Uterus (tissue), 3 donors: ENCODE measurements at regions not wholly inside any gene's neighbourhood (a gene's known extent, or its start where the extent isn't known, plus 50 kb on each side); places are given as distances from the start of the nearest gene placed in this dataset.

Experiments used
- DNase-seq, 2 donors: peaks; one replicate each; pipeline ENCODE4 v3.0.0-alpha.2; 2019 to 2020
- H3K27ac ChIP-seq, 2 donors: fragments of 200-600 bp; sonication (generic); 1 replicate in 1 of 2; 2 replicates in 1 of 2; pipeline ENCODE4 v1.5.1; 2016 to 2018
- H3K27me3 ChIP-seq, 2 donors: fragments of 200-600 bp; sonication (generic); one replicate each; pipeline ENCODE4 v1.5.1; 2018 to 2019; ENCODE audit warnings: control low read depth in 1 of 2
- H3K36me3 ChIP-seq, 2 donors: fragments of 200-600 bp; sonication (generic); one replicate each; pipeline ENCODE4 v1.5.1; 2019; ENCODE audit warnings: control low read depth in 1 of 2
- H3K4me1 ChIP-seq, 2 donors: fragments of 200-600 bp; sonication (generic); one replicate each; pipeline ENCODE4 v1.5.1; 2018 to 2019; ENCODE audit warnings: control low read depth in 1 of 2
- H3K4me3 ChIP-seq, 2 donors: fragments of 200-600 bp; sonication (generic); 1 replicate in 1 of 2; 2 replicates in 1 of 2; pipeline ENCODE4 v1.5.1; 2018 to 2019; ENCODE audit warnings: mild to moderate bottlenecking in 1 of 2
- H3K9me3 ChIP-seq, 2 donors: fragments of 200-600 bp; sonication (generic); one replicate each; pipeline ENCODE4 v1.5.1; 2019; ENCODE audit warnings: control low read depth in 1 of 2
- POLR2A ChIP-seq, 2 donors: fragments of 450-650 bp; IDR thresholded peaks; one replicate each; pipeline ENCODE4 v1.6.1; 2016; ENCODE audit warnings: antibody characterized with exemption in 2 of 2, mild to moderate bottlenecking in 1 of 2, moderate library complexity in 1 of 2
- intact Hi-C: fragments of 100-400 bp; cut with DNase I; formaldehyde crosslinking; loops from one replicate; pipeline ENCODE4 v1.15.1; 2023; ENCODE audit warnings: low total_unique reads
- TF ChIP-seq, protein P1 (sequence below), 4 experiments: fragments of 200-600 bp in 2 of 4; fragments of 450-650 bp in 2 of 4; sonication (generic) in 2 of 4; IDR thresholded peaks; one replicate each; pipeline ENCODE4 v1.5.1; 2016 to 2019; ENCODE audit warnings: antibody characterized with exemption in 4 of 4, mild to moderate bottlenecking in 2 of 4, moderate library complexity in 1 of 4
- donor health status: DM: yes; HTN: yes; CAD: no.

DNA sequence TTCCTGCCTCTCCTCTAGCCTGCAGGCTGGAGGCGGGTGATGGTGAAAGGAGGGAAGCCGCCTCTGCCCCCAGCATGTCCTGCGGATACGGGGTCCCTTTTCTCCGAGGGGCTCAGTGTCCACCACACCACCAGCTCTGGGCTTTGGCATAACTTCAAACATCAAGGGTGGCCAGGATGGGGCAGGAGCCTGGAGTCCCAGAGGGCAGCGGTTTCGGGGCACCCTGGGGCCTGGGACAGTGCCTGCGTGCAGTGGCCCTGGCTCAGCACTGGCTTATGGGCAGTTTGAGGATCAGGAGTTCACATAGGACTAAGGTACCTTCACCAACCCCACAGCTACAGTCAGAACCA is 85.5 kb upstream of the GPC1 start:
- Histone ChIP-seq H3K36me3 (no peaks in the 10 kb centered on the region), H3K4me3 (no peak overlapping the region), H3K27ac (no peak overlapping the region), H3K4me1 (no peaks in the 10 kb centered on the region), H3K27me3 (no peaks in the 10 kb centered on the region), H3K9me3 (no peaks in the 10 kb centered on the region)
- TF ChIP-seq POLR2A (IDR thresholded peaks at IDR 0.05), result no peak
- TF ChIP-seq, protein P1, sequence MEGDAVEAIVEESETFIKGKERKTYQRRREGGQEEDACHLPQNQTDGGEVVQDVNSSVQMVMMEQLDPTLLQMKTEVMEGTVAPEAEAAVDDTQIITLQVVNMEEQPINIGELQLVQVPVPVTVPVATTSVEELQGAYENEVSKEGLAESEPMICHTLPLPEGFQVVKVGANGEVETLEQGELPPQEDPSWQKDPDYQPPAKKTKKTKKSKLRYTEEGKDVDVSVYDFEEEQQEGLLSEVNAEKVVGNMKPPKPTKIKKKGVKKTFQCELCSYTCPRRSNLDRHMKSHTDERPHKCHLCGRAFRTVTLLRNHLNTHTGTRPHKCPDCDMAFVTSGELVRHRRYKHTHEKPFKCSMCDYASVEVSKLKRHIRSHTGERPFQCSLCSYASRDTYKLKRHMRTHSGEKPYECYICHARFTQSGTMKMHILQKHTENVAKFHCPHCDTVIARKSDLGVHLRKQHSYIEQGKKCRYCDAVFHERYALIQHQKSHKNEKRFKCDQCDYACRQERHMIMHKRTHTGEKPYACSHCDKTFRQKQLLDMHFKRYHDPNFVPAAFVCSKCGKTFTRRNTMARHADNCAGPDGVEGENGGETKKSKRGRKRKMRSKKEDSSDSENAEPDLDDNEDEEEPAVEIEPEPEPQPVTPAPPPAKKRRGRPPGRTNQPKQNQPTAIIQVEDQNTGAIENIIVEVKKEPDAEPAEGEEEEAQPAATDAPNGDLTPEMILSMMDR (IDR thresholded peaks at IDR 0.05), result no peak
- DNase-seq, result no peak
- intact Hi-C loops, result no loop called here

DNA sequence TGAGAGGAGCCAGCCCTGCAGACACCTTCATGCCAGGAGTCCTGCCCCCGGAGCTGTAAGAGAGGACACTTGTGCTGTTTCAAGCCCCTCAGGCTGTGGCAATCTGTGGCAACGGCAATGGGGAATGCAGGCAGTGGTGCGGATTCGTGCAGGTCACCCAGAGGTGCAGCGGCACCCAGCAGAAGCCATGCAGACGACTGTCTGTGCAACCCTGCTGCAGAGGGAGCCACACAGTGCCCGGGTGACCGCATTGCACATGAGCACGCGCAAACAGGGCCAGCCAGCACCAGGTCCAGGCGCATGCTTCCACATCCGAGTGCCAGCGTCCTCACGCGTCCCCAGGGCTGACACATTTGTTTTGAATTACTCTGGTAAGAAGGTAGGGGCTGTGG is 84.8 kb upstream of the GPC1 start:
- H3K27me3 ChIP-seq, result no peaks in the 10 kb centered on the region
- no peaks in the 10 kb centered on the region for H3K36me3 ChIP-seq
- intact Hi-C loops, result no loop called here
- TF ChIP-seq POLR2A (IDR thresholded peaks at IDR 0.05), result no peak
- TF ChIP-seq, protein P1 (IDR thresholded peaks at IDR 0.05), result no peak
- H3K27ac ChIP-seq, result no peak overlapping the region
- DNase-seq, result no peak
- no peaks in the 10 kb centered on the region for H3K4me1 ChIP-seq
- H3K4me3 ChIP-seq, result no peak overlapping the region
- H3K9me3 ChIP-seq, result no peaks in the 10 kb centered on the region

DNA sequence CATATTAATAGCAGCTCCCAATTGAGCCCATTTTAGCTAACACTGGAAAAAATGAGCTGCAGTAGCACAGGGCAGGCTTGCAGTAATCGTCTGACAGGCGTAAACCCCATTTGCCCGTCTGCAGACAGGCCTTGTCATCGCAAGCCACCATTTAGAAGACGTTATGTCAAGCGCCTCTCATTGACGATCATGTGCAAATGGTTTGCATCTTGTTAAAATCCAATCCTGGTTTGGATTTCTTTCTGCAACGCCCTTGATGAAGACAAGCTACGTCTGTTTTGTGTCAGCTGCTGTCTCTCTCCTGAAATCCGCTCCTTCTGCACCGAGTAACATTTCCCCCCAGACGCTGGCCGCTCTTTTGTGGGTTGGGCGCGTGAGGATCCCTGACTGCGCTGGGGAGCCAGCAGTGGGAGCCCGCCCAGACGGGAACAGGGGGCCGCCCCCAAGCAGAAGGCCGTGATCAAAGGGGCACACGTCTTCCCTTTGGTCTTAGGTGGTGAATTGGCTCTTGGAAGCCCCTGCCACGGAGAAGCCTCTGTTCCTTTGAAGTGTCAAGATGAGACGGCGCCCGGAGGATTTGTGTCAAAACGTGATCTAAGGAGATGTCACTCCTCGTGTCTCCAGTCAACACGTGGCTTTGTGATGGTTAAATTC is 84.2 kb upstream of the GPC1 start:
- H3K4me3 ChIP-seq, result no peak overlapping the region
- no peaks in the 10 kb centered on the region for H3K9me3 ChIP-seq
- H3K4me1 ChIP-seq, result no peaks in the 10 kb centered on the region
- no peaks in the 10 kb centered on the region for H3K27me3 ChIP-seq
- TF ChIP-seq POLR2A (IDR thresholded peaks at IDR 0.05), result no peak
- TF ChIP-seq, protein P1 (IDR thresholded peaks at IDR 0.05), result no peak
- intact Hi-C loops, result no loop called here
- H3K36me3 ChIP-seq, result no peaks in the 10 kb centered on the region
- H3K27ac ChIP-seq, result no peak overlapping the region
- no peak for DNase-seq

DNA sequence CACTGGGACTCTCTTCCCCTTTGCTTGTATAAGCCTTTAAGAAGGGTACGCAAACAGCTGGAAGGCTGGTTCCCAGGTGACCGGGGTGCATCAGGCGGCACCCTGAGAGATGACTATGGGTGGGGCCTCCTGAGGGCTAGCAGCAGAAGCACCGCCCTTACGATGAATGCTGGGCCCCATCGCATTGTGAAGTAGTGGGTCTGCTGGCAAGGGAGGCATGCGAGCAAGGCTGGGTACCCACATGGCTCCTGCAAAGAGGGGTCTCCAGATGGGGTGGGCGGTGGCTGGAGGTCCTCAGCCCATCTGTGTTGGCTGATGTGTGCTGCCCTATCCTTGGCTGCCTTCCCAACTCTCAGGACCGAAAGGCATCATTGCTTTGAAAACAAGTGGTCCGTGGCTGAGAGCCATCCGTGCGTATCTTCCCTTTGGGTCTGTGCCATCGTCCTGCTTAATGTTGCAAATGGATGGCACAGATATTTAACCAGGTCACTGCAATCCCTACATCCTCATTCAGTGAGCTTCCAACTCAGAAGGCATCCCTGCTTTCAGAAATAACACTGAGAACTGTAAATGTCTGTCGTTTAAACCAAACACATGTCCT is 83.5 kb upstream of the GPC1 start:
- H3K27ac ChIP-seq, result no peak overlapping the region
- H3K4me3 ChIP-seq, result no peak overlapping the region
- H3K4me1 ChIP-seq, result no peaks in the 10 kb centered on the region
- H3K9me3 ChIP-seq, result no peaks in the 10 kb centered on the region
- no peaks in the 10 kb centered on the region for H3K27me3 ChIP-seq
- H3K36me3 ChIP-seq, result no peaks in the 10 kb centered on the region
- intact Hi-C loops, result no loop called here
- no peak for DNase-seq
- TF ChIP-seq POLR2A (IDR thresholded peaks at IDR 0.05), result no peak
- TF ChIP-seq, protein P1 (IDR thresholded peaks at IDR 0.05), result no peak

DNA sequence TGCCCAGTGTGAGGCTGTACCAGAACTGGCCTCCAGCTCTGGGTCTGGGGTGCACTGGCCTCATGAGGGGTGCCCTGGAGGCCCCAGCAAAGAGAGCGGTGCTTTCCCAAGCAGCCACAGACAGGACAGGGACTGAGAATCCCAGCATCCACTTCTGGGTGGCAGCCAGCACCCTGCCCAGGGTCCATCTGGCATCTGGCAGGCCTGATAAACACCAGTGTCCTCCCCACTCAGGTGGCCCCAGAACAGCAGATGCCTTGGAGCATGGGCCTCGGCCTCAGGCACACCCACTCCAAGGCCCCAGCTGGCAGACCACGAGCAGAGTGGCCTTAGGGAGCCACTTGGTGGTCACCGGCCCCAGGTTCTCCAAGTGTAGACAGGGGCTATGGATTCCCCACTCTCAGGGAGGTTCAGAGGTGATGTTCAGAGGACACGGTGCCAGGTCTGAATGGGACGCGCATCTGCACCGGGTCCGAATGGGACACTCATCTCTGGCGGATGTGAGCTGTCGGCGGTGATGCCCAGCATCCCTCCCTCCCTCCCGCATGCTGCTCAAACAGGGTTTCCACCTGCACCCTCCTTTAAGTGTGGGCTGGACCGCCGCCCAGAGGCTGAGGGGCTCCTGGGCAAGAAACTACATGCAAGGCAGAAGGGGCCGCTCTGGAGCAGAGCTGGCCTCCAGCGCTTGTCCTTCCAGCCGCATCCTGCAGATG is 82.2 kb upstream of the GPC1 start:
- H3K4me1 ChIP-seq, result no peaks in the 10 kb centered on the region
- H3K36me3 ChIP-seq, result no peaks in the 10 kb centered on the region
- H3K9me3 ChIP-seq, result no peaks in the 10 kb centered on the region
- DNase-seq, result no peak
- no peak overlapping the region for H3K27ac ChIP-seq
- no peaks in the 10 kb centered on the region for H3K27me3 ChIP-seq
- intact Hi-C loops, result no loop called here
- no peak overlapping the region for H3K4me3 ChIP-seq
- no peak for TF ChIP-seq POLR2A (IDR thresholded peaks at IDR 0.05)
- TF ChIP-seq, protein P1 (IDR thresholded peaks at IDR 0.05), result no peak
